Left ventricle myocardium inferior (tissue), 1 donor: ENCODE measurements at regions not wholly inside any gene's neighbourhood (a gene's known extent, or its start where the extent isn't known, plus 50 kb on each side); places are given as distances from the start of the nearest gene placed in this dataset.

ENCODE experiments used
- DNase-seq: peaks from one replicate; pipeline ENCODE4 v3.0.0-alpha.2; 2020
- H3K27ac ChIP-seq: fragments of 200-600 bp; replicated peaks from 2 replicates; pipeline ENCODE4 v1.8.0; 2021
- H3K27me3 ChIP-seq: fragments of 200-600 bp; 2 replicates; pipeline ENCODE4 v1.8.0; 2021; ENCODE audit warnings: low read depth
- H3K36me3 ChIP-seq: fragments of 200-600 bp; 2 replicates; pipeline ENCODE4 v1.8.0; 2021
- H3K4me1 ChIP-seq: fragments of 200-600 bp; 2 replicates; pipeline ENCODE4 v1.8.0; 2021
- H3K4me3 ChIP-seq: fragments of 200-600 bp; 2 replicates; pipeline ENCODE4 v1.8.0; 2021; ENCODE audit warnings: mild to moderate bottlenecking, moderate library complexity
- H3K9me3 ChIP-seq: fragments of 200-600 bp; replicated peaks from 2 replicates; pipeline ENCODE4 v1.8.0; 2021
- CTCF ChIP-seq: fragments of 200-600 bp; IDR thresholded peaks from 2 replicates; pipeline ENCODE4 v1.8.0; 2021; ENCODE audit warnings: antibody characterized with exemption, mild to moderate bottlenecking, borderline replicate concordance
- intact Hi-C: fragments of 100-400 bp; cut with micrococcal nuclease; formaldehyde crosslinking; loops from one replicate; pipeline ENCODE4 v1.11.0; 2022
- donor health status: DM: no; HTN: yes; CAD: no; lungs with severe emphysema.

GRCh38 chr6:135640449-135641111 lies 143.0 kb upstream of the AHI1 start:
- DNase-seq, result no peak
- no peaks in the 10 kb centered on the region for H3K36me3 ChIP-seq
- no peak overlapping the region for H3K4me3 ChIP-seq
- H3K4me1 ChIP-seq, result no peaks in the 10 kb centered on the region
- TF ChIP-seq CTCF, result no peak
- no peaks in the 10 kb centered on the region for H3K9me3 ChIP-seq
- intact Hi-C loops, result no loop called here
- no peak overlapping the region for H3K27ac ChIP-seq
- H3K27me3 ChIP-seq, result no peaks in the 10 kb centered on the region

GRCh38 chr6:135642912-135643311 lies 145.4 kb upstream of the AHI1 start:
- no peak for DNase-seq
- Histone ChIP-seq H3K9me3 (peaks cover 5% of the 10 kb centered on the region), H3K27me3 (no peaks in the 10 kb centered on the region), H3K4me1 (no peaks in the 10 kb centered on the region), H3K4me3 (no peak overlapping the region), H3K36me3 (no peaks in the 10 kb centered on the region), H3K27ac (no peak overlapping the region)
- intact Hi-C loops, result no loop called here
- TF ChIP-seq CTCF, result no peak

- no peaks in the 10 kb centered on the region for H3K27me3 ChIP-seq
- H3K4me1 ChIP-seq, result no peaks in the 10 kb centered on the region
- intact Hi-C loops, result no loop called here
- no peak for DNase-seq
- H3K36me3 ChIP-seq, result no peaks in the 10 kb centered on the region
- peaks cover 5% of the 10 kb centered on the region for H3K9me3 ChIP-seq
- no peak overlapping the region for H3K27ac ChIP-seq
- TF ChIP-seq CTCF, result no peak
- no peak overlapping the region for H3K4me3 ChIP-seq
These were observed 146.9 kb upstream of the AHI1 start for GRCh38 chr6:135644394-135644793.

- Histone ChIP-seq H3K36me3 (no peaks in the 10 kb centered on the region), H3K4me1 (no peaks in the 10 kb centered on the region), H3K4me3 (no peak overlapping the region), H3K9me3 (peaks cover 5% of the 10 kb centered on the region), H3K27ac (no peak overlapping the region), H3K27me3 (peaks cover 6% of the 10 kb centered on the region)
- no peak for TF ChIP-seq CTCF
- no peak for DNase-seq
- intact Hi-C loops, result no loop called here
These were observed 150.0 kb upstream of the AHI1 start for GRCh38 chr6:135647521-135647920.

GRCh38 chr6:135651964-135652755 lies 154.6 kb upstream of the AHI1 start:
- no peak overlapping the region for H3K27ac ChIP-seq
- no peaks in the 10 kb centered on the region for H3K4me1 ChIP-seq
- no peak for DNase-seq
- H3K9me3 ChIP-seq, result peaks cover 27% of the 10 kb centered on the region
- H3K36me3 ChIP-seq, result no peaks in the 10 kb centered on the region
- peaks cover 13% of the 10 kb centered on the region for H3K27me3 ChIP-seq
- intact Hi-C loops, result no loop called here
- no peak overlapping the region for H3K4me3 ChIP-seq
- TF ChIP-seq CTCF, result no peak
